CD4-positive, alpha-beta T cell treated with Interferon alpha-2 for 1 hour (primary cell): ENCODE measurements at regions not wholly inside any gene's neighbourhood (a gene's known extent, or its start where the extent isn't known, plus 50 kb on each side); places are given as distances from the start of the nearest gene placed in this dataset.
"Not testable (repeated sequence)": the region's sequence is repeated elsewhere in the genome, so short reads cannot be mapped to it uniquely, and the experiment has no call there.

ENCODE experiments used
- DNase-seq, 2 donors: peaks; one replicate each; pipeline ENCODE4 v3.0.0-alpha.2; 2020 to 2022

DNA sequence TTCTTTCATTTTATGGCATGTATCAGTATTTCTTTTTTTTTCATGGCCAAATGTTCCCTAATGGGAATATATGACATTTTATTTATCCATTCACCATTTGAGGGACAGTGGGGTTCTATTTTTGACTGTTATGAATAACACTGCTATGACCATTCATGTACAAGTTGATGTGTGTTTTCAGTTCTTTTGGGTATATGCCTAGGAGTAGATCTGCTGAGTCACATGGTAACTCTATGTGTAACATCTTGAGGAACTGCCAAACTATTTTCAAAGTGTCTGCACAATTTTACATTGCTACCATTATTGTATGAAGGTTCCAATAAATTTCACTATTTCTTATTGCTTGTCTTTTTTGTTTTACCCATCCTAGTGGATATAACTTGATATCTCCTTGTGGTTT is 223.0 kb downstream of the TANC2 start:
- DNase-seq: no peak

DNA sequence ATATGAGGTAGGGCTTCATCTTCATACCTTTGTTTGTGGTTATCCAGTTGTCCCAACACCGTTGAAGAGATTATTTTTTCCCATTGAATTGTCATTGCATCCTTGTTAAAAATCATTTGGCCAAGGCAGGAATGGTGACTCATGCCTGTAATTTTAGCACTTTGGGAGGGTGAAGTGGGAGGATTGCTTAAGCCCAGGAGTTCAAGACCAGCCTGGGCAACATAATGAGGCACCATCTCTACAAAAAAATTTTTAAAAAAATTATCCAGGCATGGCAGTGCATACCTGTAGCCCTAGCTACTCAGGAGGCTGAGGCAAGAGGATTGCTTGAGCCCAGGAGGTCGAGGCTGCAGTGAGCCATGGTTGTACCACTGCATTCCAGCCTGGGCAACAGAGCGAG is 223.9 kb downstream of the TANC2 start:
- no peak for DNase-seq

DNA sequence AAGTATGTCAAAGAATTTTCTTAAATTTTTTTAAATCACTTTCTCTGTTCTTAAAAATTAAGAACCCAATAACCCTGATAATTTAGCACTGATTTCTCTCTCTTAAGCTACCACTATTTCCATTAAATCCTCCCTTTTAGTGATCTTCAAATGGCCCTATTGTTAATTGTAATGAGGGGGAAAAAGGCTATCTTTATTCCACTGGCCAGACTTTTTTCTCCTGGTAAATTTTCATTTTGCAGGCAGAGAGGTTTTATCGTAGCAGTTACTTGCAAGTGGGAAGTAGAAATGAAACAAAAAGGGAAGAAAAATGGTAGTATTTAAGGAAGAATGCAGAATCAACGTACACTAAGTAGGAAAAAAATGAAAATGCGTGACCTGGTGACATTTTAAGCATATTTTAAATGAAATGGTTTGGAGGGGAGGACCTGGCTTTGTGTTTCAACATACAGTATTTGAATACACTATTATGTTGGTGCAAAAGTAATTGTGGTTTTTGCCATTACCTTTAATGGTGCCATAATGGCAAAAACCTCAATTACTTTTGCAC is 224.9 kb downstream of the TANC2 start:
- DNase-seq: no peak

DNA sequence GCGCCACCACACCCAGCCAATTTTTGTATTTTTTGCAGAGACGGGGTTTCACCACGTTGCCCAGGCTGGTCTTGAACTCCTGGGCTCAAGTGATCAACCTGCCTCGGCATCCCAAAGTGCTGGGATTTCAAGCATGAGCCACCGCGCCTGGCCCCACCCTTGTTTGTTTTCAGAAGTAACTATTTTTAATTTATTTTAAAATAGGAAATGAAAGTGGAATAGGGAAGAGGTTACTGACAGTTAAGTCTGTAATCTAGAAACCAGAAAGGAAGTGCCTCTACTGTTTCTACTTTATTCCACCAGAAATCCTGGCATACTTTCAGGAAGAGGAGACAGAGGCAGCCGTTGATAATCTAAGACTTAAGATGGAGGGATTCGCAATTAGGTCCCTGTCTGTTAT is 225.6 kb downstream of the TANC2 start:
- DNase-seq: peak in 1 of 2 donors; percentile 50

DNA sequence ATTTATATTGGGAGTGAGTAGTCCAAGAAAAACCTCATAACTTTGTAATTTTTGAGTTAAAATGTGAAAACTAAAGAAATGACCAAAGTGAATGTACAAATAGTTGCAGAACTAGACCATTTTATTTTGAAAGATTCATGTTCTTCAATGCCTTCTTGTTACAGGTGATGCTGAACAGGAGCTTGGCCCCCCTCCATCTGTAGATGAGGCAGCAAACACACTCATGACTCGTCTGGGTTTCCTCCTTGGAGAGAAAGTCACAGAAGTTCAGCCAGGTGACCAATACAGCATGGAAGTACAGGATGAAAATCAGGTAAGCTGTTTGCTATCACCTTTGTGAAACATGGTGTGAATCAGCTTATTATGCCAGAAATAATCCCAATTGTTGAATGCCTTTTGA is 227.8 kb downstream of the TANC2 start:
- DNase-seq: no peak

DNA sequence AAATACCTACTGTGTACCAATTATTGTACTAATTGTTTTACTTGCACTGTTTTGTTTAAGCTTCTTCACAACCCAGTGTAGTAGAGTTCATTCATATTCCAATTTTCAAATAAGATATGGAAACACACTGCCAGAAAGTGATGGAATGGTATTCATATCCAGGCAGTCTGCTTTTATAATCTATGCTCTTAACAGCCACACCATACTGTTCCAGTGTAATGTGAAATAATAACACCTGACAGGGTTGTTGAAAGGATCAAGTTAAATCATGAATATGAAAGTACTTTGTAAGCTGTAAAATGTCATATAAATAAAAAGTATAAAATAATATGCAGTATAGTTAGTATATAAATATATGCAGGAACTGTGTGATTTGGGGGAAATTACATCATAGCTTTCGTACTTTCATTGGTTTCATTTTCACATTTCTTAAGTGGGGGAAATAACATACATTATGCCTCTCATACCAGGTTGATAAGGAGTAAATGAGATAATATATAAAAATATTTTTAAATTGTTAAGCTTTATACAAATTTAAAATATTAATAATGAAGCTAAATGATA is 230.8 kb downstream of the TANC2 start:
- peak in 1 of 2 donors; percentile 46 for DNase-seq

DNA sequence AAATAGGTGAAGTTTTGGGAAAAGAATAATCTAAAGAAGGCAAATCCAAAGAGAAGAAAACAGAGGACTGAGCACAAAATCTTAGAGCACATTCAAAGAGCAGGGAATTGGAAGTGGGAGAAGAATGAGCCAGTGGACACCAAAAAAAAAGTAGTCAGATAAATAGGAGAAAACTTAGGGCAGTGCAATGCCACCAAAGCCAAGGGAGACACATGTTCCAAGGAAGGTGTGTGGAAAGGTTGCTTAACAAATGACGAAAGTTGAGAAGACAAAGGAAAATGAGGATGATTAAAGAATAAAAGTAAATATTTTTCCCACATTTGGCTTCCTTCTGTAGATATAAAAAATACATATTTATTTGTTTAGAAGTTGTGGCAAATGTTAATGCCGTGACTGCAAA is 237.6 kb downstream of the TANC2 start:
- DNase-seq: no peak

DNA sequence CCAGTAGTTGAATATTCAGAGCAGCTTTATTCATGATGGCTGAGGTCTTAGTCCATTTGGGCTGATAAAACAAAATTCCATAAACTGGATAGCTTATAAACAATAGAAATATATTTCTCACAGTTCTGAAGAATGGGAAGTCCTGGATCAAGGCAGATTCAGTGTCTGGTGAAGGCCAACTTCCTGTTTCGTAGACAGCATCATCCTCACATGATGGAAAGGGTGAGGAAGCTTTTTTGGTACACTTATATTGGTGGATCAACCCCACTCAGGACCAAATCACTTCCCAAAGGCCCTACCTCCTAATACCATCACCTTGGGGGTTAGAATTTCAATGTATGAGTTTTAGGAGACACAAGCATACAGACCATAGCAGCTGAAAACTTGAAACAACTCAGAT is 224.2 kb downstream of the CYB561 start:
- DNase-seq: peak in 1 of 2 donors; percentile 4

DNA sequence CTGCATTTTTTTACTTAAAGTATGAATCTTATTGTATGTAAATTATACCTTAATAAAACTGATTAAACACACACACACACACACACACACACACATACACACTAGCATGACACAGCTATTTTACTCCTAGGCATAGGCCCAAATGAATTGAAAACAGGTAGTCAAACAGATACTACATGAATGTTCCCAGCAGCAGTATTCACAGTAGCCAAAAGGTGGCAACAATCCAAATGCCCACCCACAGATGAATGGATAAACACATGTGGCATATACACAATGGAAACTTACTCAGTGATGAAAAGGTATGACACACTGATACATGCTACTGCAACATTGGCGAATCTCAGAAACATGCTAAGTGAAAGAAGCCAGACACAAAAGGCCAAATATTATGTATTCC is 223.5 kb downstream of the CYB561 start:
- DNase-seq: no peak

DNA sequence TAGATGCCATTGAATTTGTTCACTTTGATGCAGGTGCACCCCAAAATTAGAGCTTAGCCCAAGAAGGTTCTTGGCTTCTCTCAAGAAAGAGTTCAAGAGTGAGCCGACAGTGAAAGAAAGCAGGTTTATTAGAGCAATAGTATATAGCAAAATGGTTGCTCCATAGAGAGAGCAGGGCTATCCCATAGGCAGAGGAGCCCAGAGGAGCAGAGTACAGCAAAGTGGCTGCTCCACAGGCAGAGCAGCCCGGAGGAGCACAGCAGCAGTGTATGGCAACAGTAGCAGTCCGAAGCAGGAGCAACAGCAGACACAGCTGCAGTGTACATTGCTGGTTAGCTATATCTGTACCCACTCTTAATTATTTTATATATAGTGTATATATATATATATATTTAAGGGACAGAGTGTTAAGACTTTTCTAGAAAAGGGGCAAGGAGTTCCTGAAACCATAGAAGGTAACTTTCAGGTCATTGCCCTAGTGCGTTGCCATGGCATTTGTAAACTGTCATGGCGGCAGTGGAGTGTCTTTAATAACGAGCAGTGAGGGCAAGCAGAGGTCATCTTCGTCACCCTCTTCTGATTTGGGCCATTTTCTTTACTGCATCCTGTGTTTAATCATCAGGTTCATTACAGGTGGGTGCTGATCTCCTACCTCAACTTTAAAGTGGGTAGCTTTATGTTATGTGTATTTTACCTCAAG is 222.7 kb downstream of the CYB561 start:
- DNase-seq: no peak

DNA sequence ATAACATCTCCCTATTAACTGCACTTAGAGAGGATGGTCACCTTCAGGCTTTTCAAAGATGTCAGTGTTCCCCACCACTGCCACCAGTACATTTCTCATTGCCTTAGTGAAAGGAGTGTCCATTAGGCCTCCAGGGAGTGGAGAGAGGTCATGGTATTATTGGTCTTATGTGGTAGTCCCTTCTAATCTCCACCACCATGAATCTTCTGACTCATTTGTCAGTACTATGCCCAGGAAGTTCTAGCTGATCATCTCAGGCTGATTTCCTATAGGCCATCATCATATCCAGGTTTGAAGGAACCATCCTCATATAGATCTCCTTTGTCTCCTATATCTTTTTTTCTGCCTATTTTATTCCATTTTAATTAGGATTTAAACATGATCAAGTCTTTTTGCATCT is 221.5 kb downstream of the CYB561 start:
- no peak for DNase-seq

DNA sequence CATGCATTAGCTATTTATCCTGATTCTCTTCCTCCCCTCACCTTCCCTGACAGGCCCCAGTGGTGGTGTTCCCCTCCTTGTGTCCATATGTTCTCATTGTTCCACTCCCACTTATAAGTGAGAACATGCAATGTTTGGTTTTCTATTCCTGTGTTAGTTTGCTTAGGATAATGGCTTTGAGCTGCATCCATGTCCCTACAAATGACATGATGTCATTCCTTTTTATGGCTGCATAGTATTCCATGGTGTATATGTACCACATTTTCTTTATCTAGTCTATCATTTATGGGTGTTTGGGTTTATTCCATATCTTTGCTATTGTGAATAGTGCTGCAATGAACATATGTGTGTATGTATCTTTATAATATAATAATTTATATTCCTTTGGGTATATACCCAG is 219.4 kb downstream of the CYB561 start:
- not testable (repeated sequence) for DNase-seq

DNA sequence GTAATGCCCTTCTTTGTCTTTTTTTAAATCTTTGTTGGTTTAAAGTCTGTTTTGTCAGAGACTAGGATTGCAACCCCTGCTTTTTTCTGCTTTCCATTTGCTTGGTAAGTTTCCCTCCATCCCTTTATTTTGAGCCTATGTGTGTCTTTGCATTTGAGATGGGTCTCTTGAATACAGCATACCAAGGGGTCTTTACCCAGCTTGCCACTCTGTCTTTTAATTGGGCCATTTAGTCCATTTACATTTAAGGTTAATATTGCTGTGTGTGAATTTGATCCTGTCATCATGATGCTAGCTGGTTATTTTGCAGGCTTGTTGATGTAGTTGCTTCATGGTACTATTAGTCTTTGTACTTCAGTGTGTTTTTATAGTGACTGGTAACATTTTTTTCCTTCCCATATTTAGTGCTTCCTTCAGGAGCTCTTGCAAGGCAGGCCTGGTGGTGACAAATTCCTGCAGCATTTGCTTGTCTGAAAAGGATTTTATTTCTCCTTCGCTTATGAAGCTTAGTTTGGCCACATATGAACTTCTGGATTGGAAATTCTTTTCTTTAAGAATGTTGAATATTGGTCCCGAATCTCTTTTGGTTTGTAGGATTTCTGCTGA is 215.0 kb downstream of the CYB561 start:
- not testable (repeated sequence) for DNase-seq

DNA sequence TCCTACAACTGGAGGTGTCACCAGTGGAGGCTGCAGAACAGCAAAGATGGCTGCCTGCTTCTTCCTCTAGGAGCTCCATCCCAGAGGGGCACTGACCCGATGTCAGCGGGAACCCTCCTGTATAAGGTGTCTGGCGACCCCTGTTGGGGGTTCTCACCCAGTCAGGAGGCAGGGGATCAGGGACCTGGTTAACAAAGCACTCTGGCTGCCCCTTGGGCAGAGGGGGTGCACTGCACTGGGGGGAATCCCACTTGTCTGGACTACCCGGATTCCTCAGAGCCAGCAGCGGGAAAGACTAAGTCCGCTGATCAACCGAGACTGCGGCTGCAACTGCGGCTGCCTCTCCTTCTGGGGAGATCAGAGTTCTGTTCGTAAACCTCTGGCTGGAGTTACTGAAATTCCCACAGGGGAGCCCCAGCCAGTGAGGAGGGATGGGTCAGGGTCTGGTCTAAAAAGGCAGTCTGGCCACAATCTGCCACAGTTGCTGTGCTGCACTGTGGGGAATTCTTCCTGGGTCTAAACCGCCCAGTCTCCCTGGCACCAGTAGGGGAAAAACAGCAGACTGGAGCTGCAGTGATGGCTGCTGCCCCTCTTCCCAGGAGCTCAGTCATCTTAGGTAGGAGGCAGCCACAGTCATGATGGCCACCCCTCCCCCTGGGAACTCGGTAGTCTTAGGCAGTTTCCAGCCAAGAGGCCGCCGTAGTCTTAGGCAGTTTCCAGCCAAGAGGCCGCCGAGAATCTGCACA is 213.4 kb downstream of the CYB561 start:
- no peak for DNase-seq

DNA sequence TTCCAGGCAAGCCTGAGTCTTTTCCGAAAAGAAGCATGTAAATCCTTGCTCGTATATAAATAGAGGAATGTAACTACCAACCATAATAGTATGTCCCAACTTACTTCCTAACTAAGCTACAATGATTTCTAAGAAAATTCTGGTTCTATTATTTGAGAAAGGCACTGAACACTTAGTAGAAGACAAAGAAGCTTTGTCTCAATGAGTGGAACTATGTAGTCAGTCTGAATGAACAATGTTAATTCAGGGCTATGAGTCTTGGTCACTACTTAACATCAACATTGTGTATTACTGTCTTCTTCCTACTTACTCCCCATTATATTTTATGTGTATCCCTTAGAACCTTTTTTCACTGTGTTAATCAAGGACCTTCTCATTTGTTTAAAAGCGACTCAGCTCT is 206.0 kb downstream of the CYB561 start:
- no peak for DNase-seq

DNA sequence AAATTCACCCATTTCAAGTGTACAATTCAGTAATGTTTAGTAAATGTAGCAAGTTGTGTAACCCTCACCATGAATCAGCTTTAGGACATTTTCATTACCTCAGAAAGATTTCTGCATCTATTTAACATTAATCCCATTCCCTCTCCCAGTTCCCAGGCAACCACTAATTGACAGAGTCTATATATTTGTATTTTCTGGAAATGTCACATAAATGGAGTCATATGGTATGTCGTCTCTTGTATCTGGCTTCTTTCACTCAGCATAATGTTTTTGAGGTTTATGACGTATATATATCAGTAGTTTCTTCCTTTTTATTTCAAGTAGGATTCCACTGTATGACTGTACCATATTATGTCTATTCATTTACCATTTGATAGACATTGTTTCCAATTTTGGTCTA is 199.8 kb downstream of the CYB561 start:
- no peak for DNase-seq

DNA sequence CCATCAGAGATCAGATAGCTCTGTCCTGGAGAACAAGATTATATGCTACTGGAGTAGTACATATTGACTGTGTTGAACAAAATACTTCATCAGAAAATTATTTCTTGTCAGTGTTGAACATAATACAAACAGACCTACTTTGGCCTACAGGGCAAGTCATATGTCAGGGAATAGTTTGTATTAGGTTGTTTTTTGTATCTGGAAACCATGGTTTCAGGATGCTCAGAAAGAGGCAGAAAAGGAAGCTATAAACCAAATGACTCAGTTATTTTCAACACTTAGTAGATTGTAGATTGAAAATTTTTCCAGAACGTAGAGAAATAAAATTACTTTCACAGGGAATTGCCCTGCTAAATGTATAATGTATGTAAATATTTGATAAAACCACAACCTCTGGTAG is 198.4 kb downstream of the CYB561 start:
- DNase-seq: no peak

DNA sequence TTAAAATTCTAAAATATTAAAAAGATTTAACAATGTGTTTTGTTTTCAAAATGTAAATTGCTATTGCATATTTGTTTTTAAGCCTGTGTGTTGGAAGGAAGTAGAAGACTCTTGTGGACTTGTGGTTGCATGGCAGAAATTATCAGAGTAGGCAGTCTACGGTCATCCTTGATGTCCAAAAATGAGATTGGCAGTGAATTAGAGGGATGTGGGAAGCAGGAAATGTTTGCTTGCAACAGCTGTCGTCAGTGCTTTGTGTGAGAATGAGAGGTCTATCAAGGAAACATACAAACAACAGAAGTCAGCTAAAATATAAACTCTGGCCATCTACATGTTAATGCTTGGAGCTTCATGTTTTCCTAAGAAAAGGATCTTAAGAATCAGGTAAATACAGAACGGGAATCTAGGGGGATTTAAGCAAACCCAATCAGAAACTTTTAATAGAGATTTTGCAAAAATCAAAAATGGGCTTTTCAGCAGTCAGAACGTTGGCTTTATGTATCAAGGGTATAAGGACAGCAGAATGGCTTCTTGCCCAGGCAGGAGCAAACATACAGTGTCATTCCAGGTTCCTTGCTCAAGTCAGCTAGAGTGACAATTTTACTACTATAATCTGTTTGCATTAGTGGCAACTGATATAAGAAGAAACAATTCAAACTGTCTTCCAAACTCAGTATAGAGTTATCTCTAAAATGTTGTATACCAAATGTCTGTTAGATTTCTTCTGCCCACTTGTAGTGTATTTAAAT is 196.7 kb downstream of the CYB561 start:
- DNase-seq: no peak

DNA sequence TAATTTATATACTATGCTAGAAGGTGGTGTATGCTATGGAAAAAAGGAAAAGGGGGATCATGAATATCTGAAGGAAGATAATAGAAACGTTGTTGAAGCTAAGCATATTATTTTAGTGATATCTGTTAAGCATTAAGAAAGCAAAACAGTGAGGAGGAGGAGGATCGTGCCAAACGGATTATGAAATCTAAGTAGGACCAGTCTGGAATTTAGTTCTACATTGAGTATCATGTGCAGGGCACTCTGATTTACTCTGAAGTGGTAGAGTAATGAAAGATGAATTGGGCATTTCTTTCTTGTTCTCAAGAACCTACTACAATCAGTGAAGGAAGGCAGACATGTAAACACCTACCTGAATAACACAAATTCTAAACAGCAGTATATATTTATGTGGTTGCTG is 195.3 kb downstream of the CYB561 start:
- no peak for DNase-seq

DNA sequence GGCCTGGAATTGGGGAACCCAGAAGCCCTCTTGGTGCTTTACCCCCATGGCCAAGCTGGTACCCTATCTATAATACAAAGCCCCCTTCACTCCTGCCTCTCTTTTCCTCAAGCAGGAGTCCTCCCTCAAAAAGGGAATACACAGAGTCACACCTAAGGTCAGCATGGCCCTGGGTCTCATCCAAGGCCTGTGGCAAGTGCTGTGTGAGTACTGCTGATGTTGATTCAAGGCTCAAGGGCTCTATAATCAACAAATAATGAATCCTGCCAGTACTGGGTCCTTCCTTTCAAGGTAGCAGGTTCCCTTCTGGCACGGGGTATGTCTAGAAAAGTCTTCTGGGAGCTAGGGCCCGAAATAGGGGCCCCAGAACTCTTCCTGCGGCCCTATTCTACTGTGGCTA is 187.3 kb downstream of the CYB561 start:
- no peak for DNase-seq

DNA sequence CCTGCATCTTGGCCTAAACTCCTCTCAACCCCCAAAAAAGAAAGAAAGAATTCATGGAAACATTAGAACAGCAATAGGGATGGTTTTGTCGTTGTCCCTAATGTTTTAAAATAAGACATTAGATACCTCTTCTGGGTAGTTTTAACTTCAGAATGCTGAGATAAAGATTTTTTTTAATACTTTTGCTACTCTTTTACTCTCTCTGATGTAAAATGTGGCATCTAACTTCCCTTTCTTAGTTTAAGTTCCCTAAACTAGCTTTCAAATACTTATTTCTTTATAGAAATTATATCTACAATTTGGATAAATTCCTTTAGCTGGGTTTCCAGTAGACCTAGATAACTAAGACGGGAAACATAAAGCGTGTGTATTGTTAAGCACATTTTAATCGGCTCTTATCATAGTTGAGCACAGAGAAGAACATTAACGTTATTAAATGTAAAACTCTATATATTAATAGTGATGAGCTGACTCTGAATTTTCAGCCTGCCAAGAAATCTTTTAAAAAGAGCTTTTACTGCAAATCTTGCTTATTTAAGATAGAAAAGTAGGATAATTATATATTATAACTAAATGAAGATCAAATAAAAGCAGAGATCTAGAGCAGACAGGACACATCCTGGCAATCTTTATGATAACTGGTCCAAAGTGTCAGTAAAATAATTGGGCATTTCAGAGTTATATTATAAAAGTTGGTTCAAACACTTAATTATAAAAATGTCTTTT is 183.2 kb downstream of the CYB561 start:
- no peak for DNase-seq

DNA sequence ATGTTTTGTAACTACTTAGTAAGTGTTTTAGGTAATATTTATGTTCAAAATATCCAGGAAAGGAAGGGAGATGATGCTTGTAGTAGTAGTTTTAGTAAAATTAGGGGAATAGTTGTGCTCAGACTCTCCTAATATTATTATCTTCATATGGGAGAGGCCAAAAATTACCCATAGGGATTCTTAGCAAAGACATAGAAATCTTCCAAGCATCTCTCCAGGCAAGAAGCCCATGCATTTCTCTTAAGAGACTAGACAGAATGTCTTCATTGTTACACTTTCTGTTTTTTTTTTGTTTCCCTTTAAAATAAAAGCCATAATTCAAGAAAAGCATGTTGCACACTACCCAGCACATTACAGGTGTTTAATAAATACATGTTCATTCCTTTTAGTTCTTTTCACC is 180.6 kb downstream of the CYB561 start:
- DNase-seq: no peak
